NCI-H1105 treated with DMSO at 0.1 percent for 48 hours (cell line): ENCODE measurements at regions not wholly inside any gene's neighbourhood (a gene's known extent, or its start where the extent isn't known, plus 50 kb on each side); places are given as distances from the start of the nearest gene placed in this dataset.

ENCODE experiments used
- DNase-seq: peaks from one replicate; lab custom pipeline; 2025; lab: John Stamatoyannopoulos, UW

GRCh38 chr13:111476197-111476596 is 155.8 kb downstream of the TEX29 start:
- no peak for DNase-seq

- no peak for DNase-seq
Observed at GRCh38 chr13:111479412-111479811, 159.0 kb downstream of the TEX29 start.

GRCh38 chr13:111480503-111480902 is 160.1 kb downstream of the TEX29 start:
- no peak for DNase-seq

GRCh38 chr13:111480976-111481375 is 160.5 kb downstream of the TEX29 start:
- peak; percentile 80 for DNase-seq

- DNase-seq, result no peak
Observed at GRCh38 chr13:111482126-111482525, 161.7 kb downstream of the TEX29 start.

- no peak for DNase-seq
Observed at GRCh38 chr13:111482806-111483620, 162.6 kb downstream of the TEX29 start.

GRCh38 chr13:111483621-111483987 is 163.2 kb downstream of the TEX29 start:
- no peak for DNase-seq

GRCh38 chr13:111484141-111484925 is 163.9 kb downstream of the TEX29 start:
- DNase-seq, result no peak

GRCh38 chr13:111484959-111485358 is 164.5 kb downstream of the TEX29 start:
- DNase-seq, result no peak

- DNase-seq, result no peak
Observed at GRCh38 chr13:111485491-111486250, 165.2 kb downstream of the TEX29 start.

GRCh38 chr13:111486331-111486730 is 165.9 kb downstream of the TEX29 start:
- no peak for DNase-seq

GRCh38 chr13:111486801-111487200 is 166.4 kb downstream of the TEX29 start:
- DNase-seq, result no peak

GRCh38 chr13:111488486-111489132 is 168.2 kb downstream of the TEX29 start:
- no peak for DNase-seq

- DNase-seq, result no peak
Observed at GRCh38 chr13:111489301-111489700, 168.9 kb downstream of the TEX29 start.

GRCh38 chr13:111490611-111491010 is 170.2 kb downstream of the TEX29 start:
- DNase-seq, result no peak

GRCh38 chr13:111491021-111491420 is 170.6 kb downstream of the TEX29 start:
- DNase-seq, result no peak

- DNase-seq, result no peak
Observed at GRCh38 chr13:111491659-111492058, 171.2 kb downstream of the TEX29 start.

GRCh38 chr13:111492341-111492950 is 172.0 kb downstream of the TEX29 start:
- DNase-seq, result no peak

GRCh38 chr13:111492958-111493357 is 172.5 kb downstream of the TEX29 start:
- DNase-seq, result no peak

GRCh38 chr13:111493468-111493867 is 173.0 kb downstream of the TEX29 start:
- no peak for DNase-seq

- no peak for DNase-seq
Observed at GRCh38 chr13:111494641-111495040, 174.2 kb downstream of the TEX29 start.
